ENCODE measurements at regions not wholly inside any gene's neighbourhood (a gene's known extent, or its start where the extent isn't known, plus 50 kb on each side); places are given as distances from the start of the nearest gene placed in this dataset.

DNA sequence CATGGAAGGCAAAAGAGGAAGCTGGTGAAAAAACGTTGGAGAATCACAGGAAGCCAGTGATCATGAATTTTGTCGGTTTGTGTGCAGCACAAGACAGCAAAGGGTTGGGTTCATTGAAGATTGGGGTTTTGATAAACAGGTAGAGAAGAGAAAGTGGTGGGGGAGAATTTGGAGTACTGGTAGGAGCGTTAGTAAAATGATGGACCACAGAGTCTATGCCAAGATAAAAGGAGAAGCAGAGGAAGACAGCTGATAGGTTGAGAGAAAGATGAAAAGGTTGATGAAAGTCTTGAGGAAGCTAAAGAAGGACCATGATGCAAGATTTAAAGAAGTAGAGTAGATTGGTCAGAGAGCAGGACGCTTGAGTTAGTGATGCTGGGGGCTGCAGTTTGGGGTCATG is 156.8 kb upstream of the POU3F1 start:
- no peak for DNase-seq
- TF ChIP-seq POLR2AphosphoS5 (IDR thresholded peaks at IDR 0.05) (no peak), POLR2A (IDR thresholded peaks at IDR 0.05) (no peak)
- TF ChIP-seq, protein P1, sequence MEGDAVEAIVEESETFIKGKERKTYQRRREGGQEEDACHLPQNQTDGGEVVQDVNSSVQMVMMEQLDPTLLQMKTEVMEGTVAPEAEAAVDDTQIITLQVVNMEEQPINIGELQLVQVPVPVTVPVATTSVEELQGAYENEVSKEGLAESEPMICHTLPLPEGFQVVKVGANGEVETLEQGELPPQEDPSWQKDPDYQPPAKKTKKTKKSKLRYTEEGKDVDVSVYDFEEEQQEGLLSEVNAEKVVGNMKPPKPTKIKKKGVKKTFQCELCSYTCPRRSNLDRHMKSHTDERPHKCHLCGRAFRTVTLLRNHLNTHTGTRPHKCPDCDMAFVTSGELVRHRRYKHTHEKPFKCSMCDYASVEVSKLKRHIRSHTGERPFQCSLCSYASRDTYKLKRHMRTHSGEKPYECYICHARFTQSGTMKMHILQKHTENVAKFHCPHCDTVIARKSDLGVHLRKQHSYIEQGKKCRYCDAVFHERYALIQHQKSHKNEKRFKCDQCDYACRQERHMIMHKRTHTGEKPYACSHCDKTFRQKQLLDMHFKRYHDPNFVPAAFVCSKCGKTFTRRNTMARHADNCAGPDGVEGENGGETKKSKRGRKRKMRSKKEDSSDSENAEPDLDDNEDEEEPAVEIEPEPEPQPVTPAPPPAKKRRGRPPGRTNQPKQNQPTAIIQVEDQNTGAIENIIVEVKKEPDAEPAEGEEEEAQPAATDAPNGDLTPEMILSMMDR (IDR thresholded peaks at IDR 0.05 in 8 of 11, conservative IDR thresholded peaks at IDR 0.05 in 3 of 11) = no peak
- no peaks in the 10 kb centered on the region for H3K36me3 ChIP-seq
- no peak overlapping the region for H3K4me3 ChIP-seq
- intact Hi-C loops (cut with DNase I; ENCODE audit: low total_unique reads) = no loop called here
- H3K4me1 ChIP-seq = no peaks in the 10 kb centered on the region
- no peak overlapping the region for H3K27ac ChIP-seq
- WGBS, 5 donors = 20 to 36% (median 28%) methylated on average over 4 of the region's 4 CpGs
- H3K9me3 ChIP-seq = peaks cover 0 to 26% (median 16%) of the 10 kb centered on the region in 8 donors
- peaks cover 0 to 85% (median 4%) of the 10 kb centered on the region in 7 donors for H3K27me3 ChIP-seq (replicated peaks in 1 of 7)

DNA sequence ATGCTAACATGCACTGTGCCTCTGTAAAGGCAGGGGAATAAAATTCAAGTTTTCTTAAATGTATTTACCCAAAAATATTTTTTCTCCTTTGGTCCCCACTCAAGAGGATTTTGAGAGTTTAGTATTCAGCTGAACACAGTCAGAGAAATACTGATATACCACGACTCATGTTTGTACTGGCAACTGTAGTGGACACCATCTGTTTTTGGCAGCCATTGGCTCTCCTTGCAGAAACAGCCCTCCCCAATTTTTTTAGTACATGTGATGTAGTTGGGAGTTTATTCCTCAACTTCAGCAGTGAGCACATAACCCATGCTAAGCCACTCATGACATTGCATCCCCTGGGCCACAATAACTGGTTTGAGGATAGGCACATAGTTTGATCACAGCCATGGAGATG is 154.8 kb upstream of the POU3F1 start:
- no peak overlapping the region for H3K4me3 ChIP-seq
- H3K27ac ChIP-seq = no peak overlapping the region
- DNase-seq = no peak
- WGBS, 5 donors = 73 to 90% (median 84%) methylated on average over 1 of the region's 1 CpG
- peaks cover 0 to 85% (median 4%) of the 10 kb centered on the region in 7 donors for H3K27me3 ChIP-seq (replicated peaks in 1 of 7)
- intact Hi-C loops (cut with DNase I; ENCODE audit: low total_unique reads) = no loop called here
- H3K4me1 ChIP-seq = no peaks in the 10 kb centered on the region
- H3K9me3 ChIP-seq = peaks cover 0 to 26% (median 16%) of the 10 kb centered on the region in 8 donors
- no peaks in the 10 kb centered on the region for H3K36me3 ChIP-seq
- no peak for TF ChIP-seq POLR2AphosphoS5 (IDR thresholded peaks at IDR 0.05)
- no peak for TF ChIP-seq POLR2A (IDR thresholded peaks at IDR 0.05)
- TF ChIP-seq, protein P1 (IDR thresholded peaks at IDR 0.05 in 8 of 11, conservative IDR thresholded peaks at IDR 0.05 in 3 of 11) = no peak

DNA sequence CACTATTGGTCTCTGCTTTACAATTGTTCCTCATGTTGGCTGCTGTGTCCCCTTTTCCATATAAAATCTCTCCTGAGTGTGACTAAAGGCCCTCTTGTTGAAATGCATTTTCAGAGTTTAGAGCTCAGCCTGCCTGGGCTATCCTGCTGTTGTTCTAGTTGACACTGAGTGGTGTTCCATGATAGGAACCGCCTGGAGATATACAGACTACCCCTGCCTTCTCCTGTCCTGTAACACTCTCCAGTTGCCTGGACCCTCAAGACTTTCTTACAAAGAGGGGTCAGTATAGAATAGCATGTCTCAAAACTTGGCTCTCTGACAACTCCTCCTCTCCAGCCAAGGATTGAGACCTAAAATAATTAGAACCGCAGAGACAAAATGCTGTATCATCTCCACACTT is 152.0 kb upstream of the POU3F1 start:
- 74 to 79% (median 76%) methylated on average over 2 of the region's 2 CpGs for WGBS, 5 donors
- no peaks in the 10 kb centered on the region for H3K36me3 ChIP-seq
- no peak for TF ChIP-seq POLR2A (IDR thresholded peaks at IDR 0.05)
- TF ChIP-seq, protein P1 (IDR thresholded peaks at IDR 0.05 in 8 of 11, conservative IDR thresholded peaks at IDR 0.05 in 3 of 11) = no peak
- TF ChIP-seq POLR2AphosphoS5 (IDR thresholded peaks at IDR 0.05) = no peak
- no peak for DNase-seq
- peaks cover 0 to 68% (median 3%) of the 10 kb centered on the region in 7 donors for H3K27me3 ChIP-seq (replicated peaks in 1 of 7)
- H3K4me1 ChIP-seq = no peaks in the 10 kb centered on the region
- H3K9me3 ChIP-seq = peaks cover 0 to 26% (median 16%) of the 10 kb centered on the region in 8 donors
- intact Hi-C loops (cut with DNase I; ENCODE audit: low total_unique reads) = no loop called here
- H3K27ac ChIP-seq = no peak overlapping the region
- no peak overlapping the region for H3K4me3 ChIP-seq

DNA sequence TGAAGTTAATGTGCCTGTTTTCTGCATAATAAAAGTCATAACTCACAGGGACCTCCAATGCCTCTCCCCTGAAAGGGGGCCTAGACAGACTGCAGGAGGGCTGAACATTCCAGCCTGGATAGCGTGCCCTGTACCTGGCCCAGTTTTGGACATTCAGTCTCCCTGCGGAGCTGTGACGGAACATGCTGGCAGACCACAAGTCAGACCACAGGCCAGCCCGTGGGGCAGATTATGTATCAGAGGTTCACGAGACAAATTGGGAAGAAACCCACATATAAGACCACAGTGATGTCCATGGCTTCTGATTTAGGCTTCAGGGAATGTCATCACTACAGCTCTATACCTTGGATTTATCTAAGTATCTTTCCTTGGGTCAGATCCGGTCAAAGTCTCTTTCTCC is 151.5 kb upstream of the POU3F1 start:
- WGBS, 5 donors = 79 to 93% (median 87%) methylated on average over 6 of the region's 6 CpGs
- Histone ChIP-seq H3K4me3 (no peak overlapping the region), H3K9me3 (peaks cover 0 to 26% (median 16%) of the 10 kb centered on the region in 8 donors), H3K27me3 (replicated peaks in 1 of 7) (peaks cover 0 to 68% (median 0%) of the 10 kb centered on the region in 7 donors), H3K4me1 (no peaks in the 10 kb centered on the region), H3K27ac (no peak overlapping the region), H3K36me3 (no peaks in the 10 kb centered on the region)
- no peak for DNase-seq
- no peak for TF ChIP-seq POLR2AphosphoS5 (IDR thresholded peaks at IDR 0.05)
- TF ChIP-seq, protein P1 (IDR thresholded peaks at IDR 0.05 in 8 of 11, conservative IDR thresholded peaks at IDR 0.05 in 3 of 11) = no peak
- TF ChIP-seq POLR2A (IDR thresholded peaks at IDR 0.05) = no peak
- intact Hi-C loops (cut with DNase I; ENCODE audit: low total_unique reads) = no loop called here

Measured in spleen (tissue), 11 donors.